ENCODE measurements at regions not wholly inside any gene's neighbourhood (a gene's known extent, or its start where the extent isn't known, plus 50 kb on each side); places are given as distances from the start of the nearest gene placed in this dataset.
A peak's percentile ranks its signal among the peaks of the same experiment; 100 is the strongest.
"Not testable (repeated sequence)": the region's sequence is repeated elsewhere in the genome, so short reads cannot be mapped to it uniquely, and the experiment has no call there.

- not testable (repeated sequence) for DNase-seq
Measured at GRCh38 chr21:18096413-18096812, 148.2 kb upstream of the CHODL start.

GRCh38 chr21:18089786-18090185, 154.8 kb upstream of the CHODL start:
- no peak for DNase-seq

GRCh38 chr21:18070392-18070791, 174.2 kb upstream of the CHODL start:
- no peak for DNase-seq

GRCh38 chr21:18069875-18070274, 174.8 kb upstream of the CHODL start:
- DNase-seq: no peak

- no peak for DNase-seq
Measured at GRCh38 chr21:18060402-18060801, 184.2 kb upstream of the CHODL start.

GRCh38 chr21:18058731-18059398, 185.8 kb upstream of the CHODL start:
- DNase-seq: no peak

GRCh38 chr21:18053151-18053550, 191.5 kb upstream of the CHODL start:
- no peak for DNase-seq

GRCh38 chr21:18049461-18049860, 195.2 kb upstream of the CHODL start:
- no peak for DNase-seq

GRCh38 chr21:18041012-18041411, 203.6 kb upstream of the CHODL start:
- peak; percentile 26 for DNase-seq

- no peak for DNase-seq
Measured at GRCh38 chr21:18030248-18030647, 211.1 kb upstream of the C21orf91 start.

- DNase-seq: no peak
Measured at GRCh38 chr21:18026359-18026758, 207.2 kb upstream of the C21orf91 start.

- DNase-seq: no peak
Measured at GRCh38 chr21:18023711-18024110, 204.6 kb upstream of the C21orf91 start.

- peak; percentile 31 for DNase-seq
Measured at GRCh38 chr21:18023157-18023556, 204.0 kb upstream of the C21orf91 start.

GRCh38 chr21:18007121-18007520, 188.0 kb upstream of the C21orf91 start:
- DNase-seq: no peak

GRCh38 chr21:18006691-18007090, 187.5 kb upstream of the C21orf91 start:
- DNase-seq: no peak

- DNase-seq: no peak
Measured at GRCh38 chr21:18002393-18002792, 183.2 kb upstream of the C21orf91 start.

GRCh38 chr21:18000981-18001686, 182.0 kb upstream of the C21orf91 start:
- no peak for DNase-seq

- not testable (repeated sequence) for DNase-seq
Measured at GRCh38 chr21:17998599-17998998, 179.4 kb upstream of the C21orf91 start.

GRCh38 chr21:17989780-17990179, 170.6 kb upstream of the C21orf91 start:
- DNase-seq: no peak

GRCh38 chr21:17988102-17988437, 168.9 kb upstream of the C21orf91 start:
- DNase-seq: no peak

GRCh38 chr21:17987382-17988101, 168.4 kb upstream of the C21orf91 start:
- DNase-seq: no peak

GRCh38 chr21:17981060-17981740, 162.0 kb upstream of the C21orf91 start:
- DNase-seq: peak; percentile 35

GRCh38 chr21:17979763-17980162, 160.6 kb upstream of the C21orf91 start:
- no peak for DNase-seq
